DMS 273 treated with DMSO at 0.1 percent for 48 hours (cell line): ENCODE measurements at regions not wholly inside any gene's neighbourhood (a gene's known extent, or its start where the extent isn't known, plus 50 kb on each side); places are given as distances from the start of the nearest gene placed in this dataset.

ENCODE experiments used
- DNase-seq: peaks from one replicate; lab custom pipeline; 2025; lab: John Stamatoyannopoulos, UW

GRCh38 chr13:50071379-50071778 is 56.1 kb downstream of the KCNRG start:
- no peak for DNase-seq

GRCh38 chr13:50072676-50073075 is 57.4 kb downstream of the KCNRG start:
- DNase-seq: no peak

DNA sequence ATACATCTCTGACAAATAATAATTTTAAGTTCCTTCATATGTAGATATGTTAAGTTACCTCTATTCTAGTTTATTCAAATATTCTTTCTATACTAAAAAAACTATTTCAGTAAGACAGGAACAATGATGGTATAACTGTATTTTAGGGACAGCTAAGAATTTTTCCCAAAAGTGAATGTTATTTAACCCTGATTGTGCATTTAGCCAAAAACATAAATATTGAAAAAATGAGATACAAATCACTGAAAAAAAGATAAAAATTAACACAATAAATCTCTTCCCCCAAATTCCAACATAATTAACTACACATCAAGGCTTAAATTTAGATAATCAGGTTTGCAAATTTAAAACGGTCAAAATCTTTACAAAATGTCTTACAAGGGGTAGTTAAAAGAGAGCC is 58.1 kb downstream of the KCNRG start:
- no peak for DNase-seq

DNA sequence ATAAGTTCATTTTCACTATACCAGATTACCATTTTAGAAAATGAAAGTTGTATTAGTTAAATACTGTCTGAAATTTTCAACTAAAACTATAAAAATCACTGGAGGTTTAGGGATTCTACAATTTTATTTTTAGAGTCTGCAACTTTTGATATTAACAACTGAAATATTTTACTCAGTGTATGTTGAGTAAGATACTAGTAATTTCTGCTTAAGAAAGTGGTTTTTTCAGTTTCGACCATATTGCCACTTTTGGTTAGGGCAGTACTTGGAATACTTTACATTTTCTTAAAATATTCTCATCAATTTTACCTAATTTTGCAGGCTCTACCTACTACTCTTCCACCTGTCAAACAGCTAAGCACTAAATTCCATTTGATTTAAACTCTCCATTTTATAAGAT is 59.6 kb downstream of the KCNRG start:
- DNase-seq: no peak

DNA sequence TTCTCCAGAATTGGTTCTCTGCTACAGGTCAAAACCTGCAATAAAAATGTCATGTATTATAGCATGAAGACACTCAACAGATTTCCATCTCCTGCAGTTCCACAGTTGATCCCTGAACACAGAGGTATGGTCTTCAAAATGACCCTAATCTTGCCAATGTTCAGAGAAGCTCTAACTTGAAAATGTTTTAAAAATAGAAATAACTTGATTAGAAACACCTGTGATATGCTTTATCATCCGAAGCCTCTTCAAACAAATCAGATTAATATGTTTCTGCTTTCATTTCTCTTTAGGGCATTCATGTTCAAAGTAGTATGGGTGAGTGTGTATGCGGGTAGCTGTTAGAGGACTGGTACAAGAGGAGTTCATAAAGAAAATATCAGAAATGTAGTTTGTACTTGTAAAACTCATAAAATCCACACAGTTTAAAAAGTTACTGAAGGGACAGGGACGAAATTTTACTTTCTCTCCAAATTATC is 60.4 kb downstream of the KCNRG start:
- DNase-seq: no peak

GRCh38 chr13:50077431-50077830 is 62.2 kb downstream of the KCNRG start:
- DNase-seq: no peak

- DNase-seq: no peak
These were observed 63.1 kb downstream of the KCNRG start for GRCh38 chr13:50078231-50078894.

- DNase-seq: no peak
These were observed 63.8 kb downstream of the KCNRG start for GRCh38 chr13:50078895-50079654.

GRCh38 chr13:50079655-50080202 is 64.5 kb downstream of the KCNRG start:
- DNase-seq: no peak

GRCh38 chr13:50080203-50080910 is 65.1 kb downstream of the KCNRG start:
- no peak for DNase-seq

DNA sequence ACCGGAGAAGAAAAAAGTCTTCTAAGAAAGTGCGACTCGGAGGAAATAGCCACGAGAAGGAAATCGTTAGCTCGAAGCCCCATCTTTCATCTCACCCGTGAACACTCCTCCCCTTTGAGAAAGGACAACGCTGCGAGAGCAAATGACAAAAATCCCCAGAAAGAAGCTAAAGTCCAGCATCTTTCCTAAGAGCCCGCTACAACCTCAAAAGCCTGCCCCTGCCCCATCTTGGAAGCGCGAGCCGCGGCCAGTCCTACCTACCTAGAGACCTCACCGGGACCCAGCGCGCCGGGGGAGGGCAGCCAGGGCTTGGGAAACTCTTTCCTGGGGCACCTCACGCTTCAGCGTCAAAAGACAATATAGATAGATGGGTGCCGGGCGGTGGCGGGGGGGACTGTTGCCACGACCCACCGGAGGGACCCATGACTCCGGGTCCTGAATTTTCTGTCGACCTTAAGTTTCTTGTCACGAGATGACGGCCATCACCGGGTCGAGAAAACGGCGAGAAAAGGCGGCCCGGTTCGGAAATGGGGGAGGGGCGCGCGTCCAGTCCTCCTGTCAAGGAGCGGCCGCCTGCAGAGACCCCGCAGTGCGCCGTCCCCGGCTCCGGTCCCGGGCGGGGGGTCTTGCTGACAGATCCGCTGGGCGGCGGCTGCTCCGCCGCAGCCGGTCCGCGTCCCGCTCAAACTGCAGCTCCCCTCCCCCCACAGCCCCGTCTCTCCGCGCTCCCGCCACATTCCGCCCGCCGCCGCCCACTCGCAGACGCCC is 65.9 kb downstream of the KCNRG start:
- DNase-seq: no peak

DNA sequence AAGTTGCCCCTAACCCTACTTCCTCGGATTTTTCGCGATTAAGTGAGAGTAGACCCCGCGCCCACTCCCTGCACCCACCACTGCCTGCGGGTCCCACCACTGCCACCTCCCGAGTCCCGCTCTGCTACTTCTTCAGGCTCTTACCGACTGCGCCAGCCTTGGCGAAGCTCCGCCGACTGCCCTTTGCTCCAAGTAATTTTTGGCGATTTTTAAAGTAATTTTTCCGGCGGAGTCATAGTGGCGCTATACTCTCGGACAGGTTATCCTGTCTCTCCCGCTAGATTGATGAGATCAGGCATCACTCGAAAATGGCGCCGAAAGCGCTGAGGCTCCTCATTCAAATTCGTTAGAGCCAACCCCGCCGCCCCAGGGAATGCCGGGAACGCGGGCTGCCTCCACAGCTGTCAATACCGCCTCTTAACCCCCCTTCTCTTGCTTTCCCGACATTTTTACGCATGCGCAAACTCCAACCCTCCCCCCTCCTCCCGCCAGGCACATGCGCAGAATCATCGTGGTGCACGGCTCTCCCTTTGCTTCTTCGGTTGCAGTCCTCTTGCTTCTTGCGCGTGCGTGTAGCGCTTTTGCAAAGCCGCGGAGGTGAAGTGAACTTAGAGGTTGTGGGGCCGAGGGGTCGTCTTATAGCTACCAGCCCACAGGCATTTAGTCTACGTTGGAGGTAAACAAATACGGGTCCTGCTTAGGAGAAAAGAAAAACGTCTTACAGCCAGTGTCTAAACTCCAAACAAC is 66.6 kb downstream of the KCNRG start:
- DNase-seq: peak; percentile 93

- DNase-seq: peak; percentile 72
These were observed 67.4 kb downstream of the KCNRG start for GRCh38 chr13:50082426-50083281.

- DNase-seq: no peak
These were observed 69.8 kb downstream of the KCNRG start for GRCh38 chr13:50085063-50085462.

DNA sequence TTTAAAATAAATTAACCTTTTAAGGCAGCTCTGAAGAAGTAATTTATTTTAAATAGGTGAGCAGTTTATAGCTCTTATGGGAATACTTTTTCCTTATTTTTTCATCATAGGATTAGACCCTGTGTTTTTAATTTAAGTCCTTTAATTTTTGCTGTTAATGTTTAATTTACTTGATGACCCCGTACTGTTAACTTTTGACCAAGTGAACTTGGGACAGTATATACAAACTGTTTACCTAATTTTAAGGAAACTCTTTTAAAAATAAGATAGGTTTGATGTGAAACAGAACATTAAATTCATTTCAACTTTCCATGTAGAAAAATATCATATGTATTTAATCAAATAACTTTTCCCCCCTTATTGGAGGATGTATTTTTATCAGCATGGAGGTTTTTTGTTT is 74.4 kb downstream of the KCNRG start:
- DNase-seq: no peak

- DNase-seq: no peak
These were observed 75.0 kb downstream of the KCNRG start for GRCh38 chr13:50090211-50090610.

DNA sequence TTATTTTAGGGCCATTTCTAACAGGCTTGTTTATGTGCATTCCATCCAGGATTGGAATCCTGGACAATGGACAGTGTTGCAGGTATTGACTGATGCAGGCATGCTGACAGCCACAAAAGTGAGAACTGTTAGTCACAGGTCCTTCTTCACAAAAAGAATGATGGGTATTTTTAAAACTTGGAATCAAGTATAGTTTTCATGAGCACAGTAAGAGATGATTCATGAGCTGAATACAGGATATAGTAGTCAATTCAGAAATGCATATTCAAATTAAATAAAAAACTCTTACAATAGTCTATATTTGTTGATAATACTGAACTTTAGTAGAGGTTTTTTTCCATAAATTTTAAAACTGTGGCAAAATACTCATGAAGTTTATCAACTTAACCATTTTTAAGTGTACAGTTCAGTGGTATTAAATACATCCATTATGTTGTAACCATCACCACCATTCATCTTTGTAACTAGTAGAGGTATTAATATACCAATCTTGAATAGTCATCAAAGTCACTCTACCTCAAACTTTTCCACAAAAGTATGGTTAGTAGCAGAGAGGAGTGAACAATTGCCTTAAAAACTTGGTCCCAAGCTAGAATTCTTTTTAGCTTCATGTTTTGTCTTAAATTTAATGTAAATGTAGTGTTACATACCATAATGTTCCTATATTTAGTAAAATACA is 79.5 kb downstream of the KCNRG start:
- no peak for DNase-seq

DNA sequence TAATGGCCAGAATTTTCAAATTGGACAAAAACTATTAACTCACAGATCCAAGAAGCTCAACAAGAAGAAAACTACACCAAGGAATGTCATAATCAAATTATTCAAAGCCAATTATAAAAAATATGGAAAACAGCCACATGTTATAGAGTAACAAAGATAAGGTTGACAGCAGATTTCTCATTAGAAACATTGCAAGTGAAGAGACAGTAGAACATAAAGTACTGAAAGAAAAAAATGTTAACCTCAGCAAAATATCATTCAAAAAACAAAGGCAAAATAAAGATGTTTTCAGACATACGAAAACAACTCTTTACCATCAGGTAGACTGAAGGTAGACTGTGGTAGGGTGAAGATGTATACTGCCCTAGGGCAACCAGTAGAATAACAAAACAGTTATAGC is 83.4 kb downstream of the KCNRG start:
- no peak for DNase-seq

DNA sequence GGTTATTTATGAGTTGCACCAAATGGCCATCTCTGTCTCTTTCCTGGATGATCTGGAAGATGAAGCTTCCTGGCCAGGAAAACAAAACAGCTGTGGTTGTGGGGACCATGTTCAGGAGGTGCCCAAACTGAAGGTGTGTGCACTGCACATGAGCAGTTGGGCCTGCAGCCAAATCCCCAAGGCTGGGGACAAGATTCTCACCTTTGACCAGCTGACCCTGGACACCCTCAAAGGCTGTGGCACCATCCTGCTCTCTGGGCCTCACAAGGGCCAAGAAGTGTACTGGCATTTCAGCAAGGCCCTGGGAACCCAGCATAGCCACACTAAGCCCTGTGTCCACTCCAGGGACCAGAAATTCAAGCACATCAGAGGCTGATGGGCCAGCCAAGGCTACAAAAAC is 84.2 kb downstream of the KCNRG start:
- no peak for DNase-seq

- no peak for DNase-seq
These were observed 86.3 kb downstream of the KCNRG start for GRCh38 chr13:50101590-50101989.
